ENCODE measurements at regions not wholly inside any gene's neighbourhood (a gene's known extent, or its start where the extent isn't known, plus 50 kb on each side); places are given as distances from the start of the nearest gene placed in this dataset.
"Not testable (repeated sequence)": the region's sequence is repeated elsewhere in the genome, so short reads cannot be mapped to it uniquely, and the experiment has no call there.

- H3K9me3 Mint-ChIP-seq: peaks cover 12 to 33% (median 23%) of the 10 kb centered on the region in 9 donors
- H3K27ac Mint-ChIP-seq: no peak overlapping the region
- no peaks in the 10 kb centered on the region for H3K27me3 Mint-ChIP-seq
- DNase-seq: no peak
- ATAC-seq: no peak
- H3K4me1 Mint-ChIP-seq: no peaks in the 10 kb centered on the region
- POLR2A ChIA-PET: no interaction called here
- H3K36me3 Mint-ChIP-seq: peaks cover 0 to 26% (median 22%) of the 10 kb centered on the region in 3 donors
- no peak overlapping the region for H3K4me3 Mint-ChIP-seq
Measured at GRCh38 chr5:67747096-67747495, 468.5 kb upstream of the PIK3R1 start.

- H3K27me3 Mint-ChIP-seq, H3K4me1 Mint-ChIP-seq, H3K4me3 Mint-ChIP-seq, POLR2A ChIA-PET, DNase-seq, ATAC-seq, H3K27ac Mint-ChIP-seq: not testable (repeated sequence)
- H3K36me3 Mint-ChIP-seq: peaks cover 0 to 26% (median 22%) of the 10 kb centered on the region in 3 donors
- peaks cover 11 to 29% (median 23%) of the 10 kb centered on the region in 9 donors for H3K9me3 Mint-ChIP-seq
Measured at GRCh38 chr5:67746608-67747007, 468.9 kb upstream of the PIK3R1 start.

- H3K27ac Mint-ChIP-seq: no peak overlapping the region
- H3K27me3 Mint-ChIP-seq: no peaks in the 10 kb centered on the region
- H3K4me1 Mint-ChIP-seq: no peaks in the 10 kb centered on the region
- DNase-seq (no peak), ATAC-seq (no peak)
- H3K4me3 Mint-ChIP-seq: no peak overlapping the region
- peaks cover 11 to 28% (median 23%) of the 10 kb centered on the region in 9 donors for H3K9me3 Mint-ChIP-seq
- H3K36me3 Mint-ChIP-seq: peaks cover 0 to 26% (median 22%) of the 10 kb centered on the region in 3 donors
- POLR2A ChIA-PET: no interaction called here
Measured at GRCh38 chr5:67746103-67746502, 469.5 kb upstream of the PIK3R1 start.

- peaks cover 0 to 17% (median 6%) of the 10 kb centered on the region in 5 donors for H3K27me3 Mint-ChIP-seq
- H3K9me3 Mint-ChIP-seq: peaks cover 0 to 5% (median 0%) of the 10 kb centered on the region in 9 donors
- no peak overlapping the region for H3K27ac Mint-ChIP-seq
- H3K4me1 Mint-ChIP-seq: no peaks in the 10 kb centered on the region
- H3K4me3 Mint-ChIP-seq: no peak overlapping the region
- POLR2A ChIA-PET: no interaction called here
- DNase-seq (no peak), ATAC-seq (no peak)
- H3K36me3 Mint-ChIP-seq: peaks cover 0 to 3% (median 0%) of the 10 kb centered on the region in 3 donors
Measured at GRCh38 chr5:67732921-67733320, 482.6 kb upstream of the PIK3R1 start.

- POLR2A ChIA-PET: no interaction called here
- H3K4me3 Mint-ChIP-seq: no peak overlapping the region
- peaks cover 0 to under 1% (median 0%) of the 10 kb centered on the region in 3 donors for H3K36me3 Mint-ChIP-seq
- no peak for DNase-seq
- peaks cover 0 to 3% (median 0%) of the 10 kb centered on the region in 9 donors for H3K9me3 Mint-ChIP-seq
- H3K27me3 Mint-ChIP-seq: peaks cover 0 to 17% (median 6%) of the 10 kb centered on the region in 5 donors
- H3K27ac Mint-ChIP-seq: no peak overlapping the region
- no peaks in the 10 kb centered on the region for H3K4me1 Mint-ChIP-seq
- no peak for ATAC-seq
Measured at GRCh38 chr5:67732471-67732870, 483.1 kb upstream of the PIK3R1 start.

- POLR2A ChIA-PET: no interaction called here
- no peaks in the 10 kb centered on the region for H3K36me3 Mint-ChIP-seq
- no peak overlapping the region for H3K27ac Mint-ChIP-seq
- ATAC-seq: no peak
- peaks cover 0 to 17% (median 6%) of the 10 kb centered on the region in 5 donors for H3K27me3 Mint-ChIP-seq
- peaks cover 0 to 3% (median 0%) of the 10 kb centered on the region in 9 donors for H3K9me3 Mint-ChIP-seq
- H3K4me3 Mint-ChIP-seq: no peak overlapping the region
- no peak for DNase-seq
- no peaks in the 10 kb centered on the region for H3K4me1 Mint-ChIP-seq
Measured at GRCh38 chr5:67731886-67732285, 483.7 kb upstream of the PIK3R1 start.

- Mint-ChIP-seq H3K27me3 (peaks cover 0 to 17% (median 6%) of the 10 kb centered on the region in 5 donors), H3K36me3 (no peaks in the 10 kb centered on the region), H3K9me3 (peaks cover 0 to 3% (median 0%) of the 10 kb centered on the region in 9 donors), H3K27ac (no peak overlapping the region), H3K4me3 (no peak overlapping the region), H3K4me1 (no peaks in the 10 kb centered on the region)
- POLR2A ChIA-PET: no interaction called here
- DNase-seq (no peak), ATAC-seq (no peak)
Measured at GRCh38 chr5:67730917-67731474, 484.6 kb upstream of the PIK3R1 start.

GRCh38 chr5:67728326-67728890 is 487.1 kb upstream of the PIK3R1 start:
- H3K4me3 Mint-ChIP-seq: no peak overlapping the region
- peaks cover 0 to 4% (median 0%) of the 10 kb centered on the region in 9 donors for H3K9me3 Mint-ChIP-seq
- H3K27ac Mint-ChIP-seq: no peak overlapping the region
- H3K27me3 Mint-ChIP-seq: peaks cover 0 to 11% (median 3%) of the 10 kb centered on the region in 5 donors
- no peak for ATAC-seq
- DNase-seq: no peak
- POLR2A ChIA-PET: no interaction called here
- H3K4me1 Mint-ChIP-seq: no peaks in the 10 kb centered on the region
- no peaks in the 10 kb centered on the region for H3K36me3 Mint-ChIP-seq

GRCh38 chr5:67725604-67726003 is 490.0 kb upstream of the PIK3R1 start:
- no peak overlapping the region for H3K4me3 Mint-ChIP-seq
- H3K36me3 Mint-ChIP-seq: no peaks in the 10 kb centered on the region
- no peak overlapping the region for H3K27ac Mint-ChIP-seq
- peaks cover 0 to 4% (median 0%) of the 10 kb centered on the region in 9 donors for H3K9me3 Mint-ChIP-seq
- ATAC-seq (no peak), DNase-seq (no peak)
- POLR2A ChIA-PET: no interaction called here
- H3K4me1 Mint-ChIP-seq: no peaks in the 10 kb centered on the region
- H3K27me3 Mint-ChIP-seq: no peaks in the 10 kb centered on the region

- no peaks in the 10 kb centered on the region for H3K4me1 Mint-ChIP-seq
- peaks cover 0 to 2% (median 0%) of the 10 kb centered on the region in 5 donors for H3K27me3 Mint-ChIP-seq
- no peak overlapping the region for H3K4me3 Mint-ChIP-seq
- ATAC-seq (no peak), DNase-seq (no peak)
- H3K9me3 Mint-ChIP-seq: peaks cover 0 to 4% (median 0%) of the 10 kb centered on the region in 9 donors
- H3K27ac Mint-ChIP-seq: no peak overlapping the region
- POLR2A ChIA-PET: no interaction called here
- no peaks in the 10 kb centered on the region for H3K36me3 Mint-ChIP-seq
Measured at GRCh38 chr5:67724412-67725135, 491.0 kb upstream of the PIK3R1 start.

- Mint-ChIP-seq H3K27ac (no peak overlapping the region), H3K36me3 (no peaks in the 10 kb centered on the region), H3K27me3 (peaks cover 0 to 2% (median 0%) of the 10 kb centered on the region in 5 donors), H3K4me3 (no peak overlapping the region), H3K9me3 (peaks cover 0 to 4% (median 0%) of the 10 kb centered on the region in 9 donors), H3K4me1 (no peaks in the 10 kb centered on the region)
- DNase-seq (no peak), ATAC-seq (no peak)
- POLR2A ChIA-PET: no interaction called here
Measured at GRCh38 chr5:67723873-67724272, 491.7 kb upstream of the PIK3R1 start.

GRCh38 chr5:67722582-67722981 is 493.0 kb upstream of the PIK3R1 start:
- H3K4me3 Mint-ChIP-seq, POLR2A ChIA-PET: not testable (repeated sequence)

GRCh38 chr5:67720162-67720772 is 495.3 kb upstream of the PIK3R1 start:
- Mint-ChIP-seq H3K27ac (no peak overlapping the region), H3K27me3 (peaks cover 0 to 2% (median 0%) of the 10 kb centered on the region in 5 donors), H3K9me3 (peaks cover 0 to 4% (median 0%) of the 10 kb centered on the region in 9 donors), H3K4me1 (no peaks in the 10 kb centered on the region), H3K4me3 (no peak overlapping the region), H3K36me3 (no peaks in the 10 kb centered on the region)
- DNase-seq (no peak), ATAC-seq (no peak)
- POLR2A ChIA-PET: no interaction called here

More at GRCh38 chr5:67722582-67722981, 493.0 kb upstream of the PIK3R1 start:
- H3K27ac Mint-ChIP-seq, ATAC-seq, H3K36me3 Mint-ChIP-seq, DNase-seq, H3K4me1 Mint-ChIP-seq, H3K27me3 Mint-ChIP-seq, H3K9me3 Mint-ChIP-seq: not testable (repeated sequence)
